ENCODE measurements at regions not wholly inside any gene's neighbourhood (a gene's known extent, or its start where the extent isn't known, plus 50 kb on each side); places are given as distances from the start of the nearest gene placed in this dataset.
A peak's percentile ranks its signal among the peaks of the same experiment; 100 is the strongest.

DNA sequence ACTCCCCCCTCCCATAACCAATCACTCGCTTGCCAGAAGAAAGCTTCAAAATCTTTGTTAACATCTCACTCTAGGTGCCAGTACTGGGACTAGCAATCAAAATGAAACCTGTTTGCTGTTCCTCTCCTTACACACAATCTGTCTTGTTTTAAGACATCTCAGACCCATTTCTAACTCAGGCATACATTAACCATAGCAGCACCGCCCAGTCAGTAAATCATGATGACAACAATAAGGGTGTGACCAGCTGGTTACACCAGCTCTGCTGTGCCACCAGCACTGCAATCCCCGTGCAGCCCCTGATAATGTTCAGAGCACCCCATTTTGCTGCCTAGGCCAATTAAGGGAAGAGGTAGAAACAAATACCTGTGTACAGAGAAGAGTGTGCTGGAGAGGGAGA lies 185.2 kb upstream of the TAB2 start:
- no peaks in the 10 kb centered on the region for H3K36me3 ChIP-seq (ENCODE audit: control insufficient read depth in 4 of 4, insufficient read depth in 4 of 4, low read length in 3 of 4)
- WGBS (ENCODE audit: insufficient coverage): 52% methylated on average over 3 of the region's 3 CpGs
- ChIA-PET POLR2A (interaction anchor here (1.8 kb wide), 1 partner anchor 8 kb away, joined by 6 read pairs; no protein-coding TSS in a partner anchor), CTCF (interaction anchor here (1.1 to 5.7 kb wide), 9 partner anchors 6 to 185 kb away, joined by 3 to 30 read pairs (median 6); partner anchors contain the start of gene TAB2)
- peak in 2 of 3 donors; percentile 57 to 78 for DNase-seq
- peak overlapping the region in 1 of 2 experiments; percentile 2 for H3K27ac ChIP-seq (ENCODE audit: insufficient read depth in 1 of 2, low read depth in 1 of 2, low read length in 2 of 2, poor library complexity in 1 of 2, severe bottlenecking in 2 of 2)
- H3K4me1 ChIP-seq (ENCODE audit: control extremely low read depth in 1 of 4, control insufficient read depth in 4 of 4, insufficient read depth in 4 of 4, low read length in 3 of 4): peaks cover 15 to 84% (median 44%) of the 10 kb centered on the region in 4 experiments
- no peaks in the 10 kb centered on the region for H3K9me3 ChIP-seq (ENCODE audit: control extremely low read depth in 1 of 5, control insufficient read depth in 4 of 5, insufficient read depth in 2 of 5, low read depth in 1 of 5, low read length in 4 of 5)
- no peaks in the 10 kb centered on the region for H3K27me3 ChIP-seq (replicated peaks in 2 of 5; ENCODE audit: control insufficient read depth in 4 of 5, insufficient read depth in 5 of 5, low read length in 4 of 5)
- no peak overlapping the region for H3K4me3 ChIP-seq (ENCODE audit: control insufficient read depth in 1 of 7, extremely low read depth in 1 of 7, insufficient read depth in 4 of 7, low read depth in 2 of 7, low read length in 6 of 7)

DNA sequence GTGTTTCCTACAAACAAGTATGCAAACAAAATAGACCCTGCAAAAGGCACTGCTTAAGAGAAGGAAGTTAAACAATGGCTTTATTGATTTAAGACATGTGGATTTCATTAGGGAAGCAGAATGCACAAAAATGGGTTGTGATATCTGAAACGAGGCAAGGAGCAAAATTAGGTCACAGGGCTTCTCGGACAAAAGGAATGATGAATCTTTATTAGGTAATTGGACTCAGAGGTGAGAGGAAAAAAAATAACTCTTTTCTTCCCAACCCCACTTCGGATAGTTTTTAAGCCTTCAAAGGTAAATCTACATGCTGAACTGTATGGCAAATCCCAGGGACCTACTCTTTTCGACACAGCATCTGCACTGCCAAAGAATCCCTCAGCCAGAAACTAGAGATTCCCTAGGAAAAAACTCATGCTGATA lies 183.0 kb upstream of the TAB2 start:
- DNase-seq: no peak
- 60% methylated on average over 3 of the region's 4 CpGs for WGBS (ENCODE audit: insufficient coverage)
- no peaks in the 10 kb centered on the region for H3K36me3 ChIP-seq (ENCODE audit: control insufficient read depth in 4 of 4, insufficient read depth in 4 of 4, low read length in 3 of 4)
- no peak overlapping the region for H3K27ac ChIP-seq (ENCODE audit: insufficient read depth in 1 of 2, low read depth in 1 of 2, low read length in 2 of 2, poor library complexity in 1 of 2, severe bottlenecking in 2 of 2)
- CTCF ChIA-PET: interaction anchor here (1.0 kb wide), 1 partner anchor 30 kb away, joined by 3 read pairs; no protein-coding TSS in a partner anchor
- POLR2A ChIA-PET: no interaction called here
- H3K9me3 ChIP-seq (ENCODE audit: control extremely low read depth in 1 of 5, control insufficient read depth in 4 of 5, insufficient read depth in 2 of 5, low read depth in 1 of 5, low read length in 4 of 5): no peaks in the 10 kb centered on the region
- peaks cover 6 to 82% (median 40%) of the 10 kb centered on the region in 4 experiments for H3K4me1 ChIP-seq (ENCODE audit: control extremely low read depth in 1 of 4, control insufficient read depth in 4 of 4, insufficient read depth in 4 of 4, low read length in 3 of 4)
- no peaks in the 10 kb centered on the region for H3K27me3 ChIP-seq (replicated peaks in 2 of 5; ENCODE audit: control insufficient read depth in 4 of 5, insufficient read depth in 5 of 5, low read length in 4 of 5)
- no peak overlapping the region for H3K4me3 ChIP-seq (ENCODE audit: control insufficient read depth in 1 of 7, extremely low read depth in 1 of 7, insufficient read depth in 4 of 7, low read depth in 2 of 7, low read length in 6 of 7)

DNA sequence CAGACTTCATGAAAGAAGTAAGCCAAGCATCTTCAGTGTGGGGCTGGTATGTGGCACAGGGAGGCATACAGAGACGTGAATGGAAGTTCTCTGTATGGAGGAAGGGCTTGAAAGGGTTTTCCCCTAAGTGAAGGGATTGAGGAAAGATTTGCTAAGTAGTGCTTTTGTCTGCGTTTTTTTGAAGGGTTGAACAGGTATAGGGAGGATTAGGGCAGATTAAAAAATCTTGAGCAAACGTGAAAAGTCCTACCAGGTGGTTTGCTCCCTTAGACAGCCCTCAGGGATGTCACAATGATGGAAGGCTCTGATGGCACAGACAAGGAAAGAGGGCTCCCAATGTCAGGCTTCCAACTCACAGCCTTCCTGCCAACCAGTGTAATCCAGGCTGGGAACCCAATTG lies 181.7 kb upstream of the TAB2 start:
- POLR2A ChIA-PET: no interaction called here
- Histone ChIP-seq H3K9me3 (ENCODE audit: control extremely low read depth in 1 of 5, control insufficient read depth in 4 of 5, insufficient read depth in 2 of 5, low read depth in 1 of 5, low read length in 4 of 5) (no peaks in the 10 kb centered on the region), H3K4me3 (ENCODE audit: control insufficient read depth in 1 of 7, extremely low read depth in 1 of 7, insufficient read depth in 4 of 7, low read depth in 2 of 7, low read length in 6 of 7) (no peak overlapping the region), H3K27me3 (replicated peaks in 2 of 5; ENCODE audit: control insufficient read depth in 4 of 5, insufficient read depth in 5 of 5, low read length in 4 of 5) (no peaks in the 10 kb centered on the region), H3K4me1 (ENCODE audit: control extremely low read depth in 1 of 4, control insufficient read depth in 4 of 4, insufficient read depth in 4 of 4, low read length in 3 of 4) (peaks cover 8 to 82% (median 40%) of the 10 kb centered on the region in 4 experiments), H3K36me3 (ENCODE audit: control insufficient read depth in 4 of 4, insufficient read depth in 4 of 4, low read length in 3 of 4) (no peaks in the 10 kb centered on the region), H3K27ac (ENCODE audit: insufficient read depth in 1 of 2, low read depth in 1 of 2, low read length in 2 of 2, poor library complexity in 1 of 2, severe bottlenecking in 2 of 2) (no peak overlapping the region)
- CTCF ChIA-PET: interaction anchor here (1.1 kb wide), 1 partner anchor 16 kb away, joined by 7 read pairs; no protein-coding TSS in a partner anchor
- 73% methylated on average over 3 of the region's 3 CpGs for WGBS (ENCODE audit: insufficient coverage)
- no peak for DNase-seq

DNA sequence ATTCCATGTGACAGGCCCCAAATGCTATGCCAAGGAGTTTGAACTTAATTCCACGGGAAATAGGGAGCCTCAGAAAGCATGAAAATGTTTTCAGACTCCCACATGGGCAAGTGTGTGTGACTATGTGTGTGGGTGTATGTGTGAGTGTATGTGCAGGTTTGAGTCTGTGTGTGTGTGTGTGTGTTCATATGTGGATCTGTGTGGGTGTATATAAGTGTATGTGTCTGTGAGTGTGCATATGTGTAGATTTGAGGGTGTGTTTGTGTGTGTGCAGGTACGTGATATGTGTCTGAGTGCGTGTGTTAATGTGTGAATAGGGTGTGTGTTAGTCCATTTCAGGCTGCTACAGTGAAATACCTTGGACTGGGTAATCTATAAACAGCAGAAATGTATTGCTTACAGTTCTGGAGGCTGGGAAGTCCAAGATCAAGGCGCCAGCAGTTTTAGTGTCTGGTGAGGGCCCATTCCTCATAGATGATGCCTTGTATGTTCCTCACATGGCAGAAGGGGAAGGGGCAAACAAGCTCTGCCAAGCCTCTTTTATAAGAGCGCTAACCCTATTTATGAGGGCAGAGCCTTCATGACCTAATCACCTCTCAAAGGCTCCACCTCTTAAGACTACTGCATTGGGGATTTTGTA lies 181.1 kb upstream of the TAB2 start:
- Histone ChIP-seq H3K4me3 (ENCODE audit: control insufficient read depth in 1 of 7, extremely low read depth in 1 of 7, insufficient read depth in 4 of 7, low read depth in 2 of 7, low read length in 6 of 7) (no peak overlapping the region), H3K27me3 (replicated peaks in 2 of 5; ENCODE audit: control insufficient read depth in 4 of 5, insufficient read depth in 5 of 5, low read length in 4 of 5) (no peaks in the 10 kb centered on the region), H3K27ac (ENCODE audit: insufficient read depth in 1 of 2, low read depth in 1 of 2, low read length in 2 of 2, poor library complexity in 1 of 2, severe bottlenecking in 2 of 2) (peak overlapping the region in 1 of 2 experiments; percentile 60), H3K9me3 (ENCODE audit: control extremely low read depth in 1 of 5, control insufficient read depth in 4 of 5, insufficient read depth in 2 of 5, low read depth in 1 of 5, low read length in 4 of 5) (no peaks in the 10 kb centered on the region), H3K4me1 (ENCODE audit: control extremely low read depth in 1 of 4, control insufficient read depth in 4 of 4, insufficient read depth in 4 of 4, low read length in 3 of 4) (peaks cover 14 to 82% (median 41%) of the 10 kb centered on the region in 4 experiments), H3K36me3 (ENCODE audit: control insufficient read depth in 4 of 4, insufficient read depth in 4 of 4, low read length in 3 of 4) (no peaks in the 10 kb centered on the region)
- CTCF ChIA-PET: no interaction called here
- WGBS (ENCODE audit: insufficient coverage): 65% methylated on average over 4 of the region's 5 CpGs
- POLR2A ChIA-PET: interaction anchor here (1.2 kb wide), 1 partner anchor 7 kb away, joined by 3 read pairs; no protein-coding TSS in a partner anchor
- DNase-seq: no peak

DNA sequence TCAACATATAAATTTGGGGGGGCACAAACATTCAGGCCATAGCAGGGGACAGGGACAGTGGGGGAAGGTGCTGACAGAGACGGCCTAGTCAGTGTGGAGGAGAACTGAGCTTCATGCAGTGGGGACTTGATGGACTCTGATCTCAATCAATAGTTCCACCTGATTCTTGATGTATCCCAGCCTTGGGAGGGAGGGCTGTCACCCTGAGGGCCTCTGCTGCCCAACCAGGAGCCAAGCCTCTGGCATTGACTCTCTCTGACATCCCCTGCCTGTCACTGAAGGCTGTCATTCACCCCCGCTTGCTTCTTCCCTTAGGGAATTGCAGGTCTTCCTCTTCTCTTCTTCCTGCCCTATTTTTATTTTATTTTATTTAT lies 180.6 kb upstream of the TAB2 start:
- Histone ChIP-seq H3K27ac (ENCODE audit: insufficient read depth in 1 of 2, low read depth in 1 of 2, low read length in 2 of 2, poor library complexity in 1 of 2, severe bottlenecking in 2 of 2) (peak overlapping the region in 1 of 2 experiments; percentile 60), H3K9me3 (ENCODE audit: control extremely low read depth in 1 of 5, control insufficient read depth in 4 of 5, insufficient read depth in 2 of 5, low read depth in 1 of 5, low read length in 4 of 5) (no peaks in the 10 kb centered on the region), H3K4me3 (ENCODE audit: control insufficient read depth in 1 of 7, extremely low read depth in 1 of 7, insufficient read depth in 4 of 7, low read depth in 2 of 7, low read length in 6 of 7) (no peak overlapping the region), H3K36me3 (ENCODE audit: control insufficient read depth in 4 of 4, insufficient read depth in 4 of 4, low read length in 3 of 4) (no peaks in the 10 kb centered on the region), H3K27me3 (replicated peaks in 2 of 5; ENCODE audit: control insufficient read depth in 4 of 5, insufficient read depth in 5 of 5, low read length in 4 of 5) (no peaks in the 10 kb centered on the region), H3K4me1 (ENCODE audit: control extremely low read depth in 1 of 4, control insufficient read depth in 4 of 4, insufficient read depth in 4 of 4, low read length in 3 of 4) (peaks cover 14 to 80% (median 39%) of the 10 kb centered on the region in 4 experiments)
- CTCF ChIA-PET: interaction anchor here (3.9 kb wide), 1 partner anchor 8 kb away, joined by 30 read pairs; no protein-coding TSS in a partner anchor
- no CpG with 5 or more reads among the region's 2 CpGs for WGBS (ENCODE audit: insufficient coverage)
- DNase-seq: no peak
- POLR2A ChIA-PET: interaction anchor here (1.2 kb wide), 1 partner anchor 8 kb away, joined by 3 read pairs; no protein-coding TSS in a partner anchor

DNA sequence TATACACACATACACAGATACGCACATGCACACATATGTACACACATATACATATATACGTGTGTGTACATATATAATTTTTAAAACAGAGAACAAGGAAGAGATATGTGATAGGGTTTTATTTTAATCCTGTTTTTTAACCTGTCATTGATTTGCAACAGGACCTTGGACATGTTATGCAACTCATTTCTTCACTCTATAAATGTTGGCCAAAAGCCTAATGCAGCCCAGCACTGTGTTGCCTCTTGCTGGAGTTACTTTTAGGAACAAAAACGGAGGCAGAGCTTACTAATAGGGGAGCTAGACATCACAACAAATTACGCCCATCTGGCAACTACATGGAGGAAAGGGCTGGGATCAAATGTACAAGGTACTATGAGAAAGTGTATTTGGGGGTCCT lies 179.9 kb upstream of the TAB2 start:
- CTCF ChIA-PET: interaction anchor here (3.9 kb wide), 1 partner anchor 8 kb away, joined by 30 read pairs; no protein-coding TSS in a partner anchor

DNA sequence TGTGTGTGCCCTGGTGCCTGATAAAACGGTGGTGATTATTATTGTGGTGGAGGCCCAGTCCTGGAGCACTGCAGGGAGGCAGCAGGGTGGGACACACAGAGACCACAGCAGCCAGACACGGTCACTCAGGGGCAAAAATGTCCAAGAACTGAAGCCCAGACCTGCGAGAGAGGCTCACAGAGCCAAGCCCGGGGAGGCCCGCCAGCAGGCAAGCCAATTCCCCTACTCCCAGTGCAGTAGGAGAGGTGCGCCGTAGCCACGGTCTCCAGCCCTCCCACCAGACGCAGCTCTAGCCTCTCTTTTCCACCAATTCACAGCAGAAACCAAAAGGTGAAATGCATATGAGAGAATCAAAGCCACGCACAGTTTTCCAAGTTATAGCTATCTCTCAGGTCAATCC lies 179.4 kb upstream of the TAB2 start:
- Histone ChIP-seq H3K9me3 (ENCODE audit: control extremely low read depth in 1 of 5, control insufficient read depth in 4 of 5, insufficient read depth in 2 of 5, low read depth in 1 of 5, low read length in 4 of 5) (peaks cover 0 to 3% (median 1%) of the 10 kb centered on the region in 5 experiments), H3K27ac (ENCODE audit: insufficient read depth in 1 of 2, low read depth in 1 of 2, low read length in 2 of 2, poor library complexity in 1 of 2, severe bottlenecking in 2 of 2) (peak overlapping the region in 1 of 2 experiments; percentile 62), H3K4me1 (ENCODE audit: control extremely low read depth in 1 of 4, control insufficient read depth in 4 of 4, insufficient read depth in 4 of 4, low read length in 3 of 4) (peaks cover 11 to 69% (median 33%) of the 10 kb centered on the region in 4 experiments), H3K36me3 (ENCODE audit: control insufficient read depth in 4 of 4, insufficient read depth in 4 of 4, low read length in 3 of 4) (no peaks in the 10 kb centered on the region), H3K4me3 (ENCODE audit: control insufficient read depth in 1 of 7, extremely low read depth in 1 of 7, insufficient read depth in 4 of 7, low read depth in 2 of 7, low read length in 6 of 7) (no peak overlapping the region), H3K27me3 (replicated peaks in 2 of 5; ENCODE audit: control insufficient read depth in 4 of 5, insufficient read depth in 5 of 5, low read length in 4 of 5) (no peaks in the 10 kb centered on the region)
- 99% methylated on average over 9 of the region's 10 CpGs for WGBS (ENCODE audit: insufficient coverage)
- ChIA-PET CTCF (interaction anchor here (3.9 kb wide), 1 partner anchor 9 kb away, joined by 30 read pairs; no protein-coding TSS in a partner anchor), POLR2A (interaction anchor here (1.6 kb wide), 1 partner anchor 10 kb away, joined by 6 read pairs; no protein-coding TSS in a partner anchor)
- no peak for DNase-seq

More for the DNA sequence above, 179.9 kb upstream of the TAB2 start:
- H3K9me3 ChIP-seq (ENCODE audit: control extremely low read depth in 1 of 5, control insufficient read depth in 4 of 5, insufficient read depth in 2 of 5, low read depth in 1 of 5, low read length in 4 of 5): no peaks in the 10 kb centered on the region
- 100% methylated on average over 1 of the region's 4 CpGs for WGBS (ENCODE audit: insufficient coverage)
- no peak overlapping the region for H3K4me3 ChIP-seq (ENCODE audit: control insufficient read depth in 1 of 7, extremely low read depth in 1 of 7, insufficient read depth in 4 of 7, low read depth in 2 of 7, low read length in 6 of 7)
- no peak overlapping the region for H3K27ac ChIP-seq (ENCODE audit: insufficient read depth in 1 of 2, low read depth in 1 of 2, low read length in 2 of 2, poor library complexity in 1 of 2, severe bottlenecking in 2 of 2)
- H3K4me1 ChIP-seq (ENCODE audit: control extremely low read depth in 1 of 4, control insufficient read depth in 4 of 4, insufficient read depth in 4 of 4, low read length in 3 of 4): peaks cover 14 to 74% (median 35%) of the 10 kb centered on the region in 4 experiments
- no peaks in the 10 kb centered on the region for H3K36me3 ChIP-seq (ENCODE audit: control insufficient read depth in 4 of 4, insufficient read depth in 4 of 4, low read length in 3 of 4)
- no peaks in the 10 kb centered on the region for H3K27me3 ChIP-seq (replicated peaks in 2 of 5; ENCODE audit: control insufficient read depth in 4 of 5, insufficient read depth in 5 of 5, low read length in 4 of 5)
- POLR2A ChIA-PET: interaction anchor here (1.2 kb wide), 1 partner anchor 8 kb away, joined by 3 read pairs; no protein-coding TSS in a partner anchor
- DNase-seq: no peak

Measured in common myeloid progenitor, CD34-positive (primary cell).